ENCODE measurements at regions not wholly inside any gene's neighbourhood (a gene's known extent, or its start where the extent isn't known, plus 50 kb on each side); places are given as distances from the start of the nearest gene placed in this dataset.

GRCh38 chr11:28677721-28678120 is 569.5 kb downstream of the METTL15 start:
- TF ChIP-seq CTCF (conservative IDR thresholded peaks at IDR 0.05; ENCODE audit: low read depth, low read length) (no peak), EZH2phosphoT487 (IDR thresholded peaks at IDR 0.05; ENCODE audit: borderline replicate concordance, low read length) (no peak)
